Kidney epithelial cell (primary cell): ENCODE measurements at regions not wholly inside any gene's neighbourhood (a gene's known extent, or its start where the extent isn't known, plus 50 kb on each side); places are given as distances from the start of the nearest gene placed in this dataset.

Experiments
- DNase-seq: peaks from one replicate; pipeline ENCODE4 v3.0.0-alpha.2; 2010; ENCODE audit warnings: low read depth
- H3K27me3 ChIP-seq: 2 replicates; pipeline ENCODE4 v1.6.0; 2011; ENCODE audit warnings: low read length; ENCODE audit not compliant: control insufficient read depth, insufficient read depth
- H3K36me3 ChIP-seq: 2 replicates; pipeline ENCODE4 v1.5.1; 2011; ENCODE audit warnings: low read length; ENCODE audit not compliant: control insufficient read depth, insufficient read depth
- H3K4me3 ChIP-seq: 2 replicates; pipeline ENCODE4 v1.5.1; 2011; ENCODE audit warnings: low read depth, mild to moderate bottlenecking, control low read depth, low read length
- TF ChIP-seq, protein P1 (sequence below): IDR thresholded peaks from 2 replicates; pipeline ENCODE4 v1.5.1; 2011; ENCODE audit warnings: mild to moderate bottlenecking, moderate library complexity, low read length, control low read depth, inconsistent platforms; ENCODE audit not compliant: insufficient read depth, poor library complexity, severe bottlenecking

- no peak for DNase-seq
- Histone ChIP-seq H3K36me3 (no peaks in the 10 kb centered on the region), H3K27me3 (no peaks in the 10 kb centered on the region), H3K4me3 (no peak overlapping the region)
- TF ChIP-seq, protein P1, sequence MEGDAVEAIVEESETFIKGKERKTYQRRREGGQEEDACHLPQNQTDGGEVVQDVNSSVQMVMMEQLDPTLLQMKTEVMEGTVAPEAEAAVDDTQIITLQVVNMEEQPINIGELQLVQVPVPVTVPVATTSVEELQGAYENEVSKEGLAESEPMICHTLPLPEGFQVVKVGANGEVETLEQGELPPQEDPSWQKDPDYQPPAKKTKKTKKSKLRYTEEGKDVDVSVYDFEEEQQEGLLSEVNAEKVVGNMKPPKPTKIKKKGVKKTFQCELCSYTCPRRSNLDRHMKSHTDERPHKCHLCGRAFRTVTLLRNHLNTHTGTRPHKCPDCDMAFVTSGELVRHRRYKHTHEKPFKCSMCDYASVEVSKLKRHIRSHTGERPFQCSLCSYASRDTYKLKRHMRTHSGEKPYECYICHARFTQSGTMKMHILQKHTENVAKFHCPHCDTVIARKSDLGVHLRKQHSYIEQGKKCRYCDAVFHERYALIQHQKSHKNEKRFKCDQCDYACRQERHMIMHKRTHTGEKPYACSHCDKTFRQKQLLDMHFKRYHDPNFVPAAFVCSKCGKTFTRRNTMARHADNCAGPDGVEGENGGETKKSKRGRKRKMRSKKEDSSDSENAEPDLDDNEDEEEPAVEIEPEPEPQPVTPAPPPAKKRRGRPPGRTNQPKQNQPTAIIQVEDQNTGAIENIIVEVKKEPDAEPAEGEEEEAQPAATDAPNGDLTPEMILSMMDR, result no peak
Observed at GRCh38 chr13:91168386-91168711, 179.1 kb upstream of the MIR17HG start.

DNA sequence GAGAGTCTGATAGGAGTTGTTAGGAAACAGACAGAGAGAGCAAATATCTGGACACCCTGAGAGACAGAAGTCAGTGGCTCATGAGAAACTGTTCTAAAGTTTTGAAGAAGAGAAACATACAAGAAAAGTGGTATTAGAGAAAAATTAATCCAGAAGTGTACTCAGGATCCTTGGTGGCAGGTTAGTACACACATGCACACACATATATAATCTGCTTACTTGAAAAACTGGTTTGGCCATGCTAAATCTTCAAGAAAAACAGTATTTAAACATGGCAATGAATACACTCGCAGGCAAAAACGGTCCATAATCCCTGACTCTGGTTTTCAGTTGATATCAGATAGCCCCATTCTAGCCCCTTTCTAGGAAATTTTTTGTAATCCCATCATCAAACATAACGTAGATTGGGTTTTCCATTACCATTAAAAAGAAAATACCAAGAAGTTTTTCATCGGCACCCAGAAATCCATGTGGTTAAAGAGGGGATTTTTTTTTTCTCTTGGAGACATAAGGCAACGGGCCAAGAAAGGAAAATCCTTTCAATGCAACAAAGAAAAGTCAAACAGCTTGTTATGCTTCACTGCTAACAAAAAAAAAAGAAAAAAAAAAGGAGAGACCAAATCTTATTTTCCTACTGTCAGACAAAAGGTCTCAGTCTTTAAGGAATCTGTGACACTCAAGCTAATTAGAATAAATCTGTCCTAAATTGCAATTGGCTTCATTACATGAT, 178.0 kb upstream of the MIR17HG start:
- no peak overlapping the region for H3K4me3 ChIP-seq

DNA sequence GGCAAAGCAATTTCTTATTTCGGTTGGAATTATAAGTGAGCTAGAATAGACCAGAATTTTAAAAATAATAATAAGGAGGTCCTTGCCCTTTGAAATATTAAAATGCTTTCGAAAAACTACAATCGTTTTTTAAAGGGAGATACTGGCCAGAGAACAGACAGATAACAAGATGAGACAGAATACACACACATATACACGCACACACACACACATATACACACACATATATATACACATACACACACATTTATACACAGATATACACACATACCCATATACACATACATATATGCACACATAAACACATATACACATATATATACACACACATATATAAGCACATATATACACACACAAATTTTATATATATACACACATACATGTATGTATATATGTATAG, 175.3 kb upstream of the MIR17HG start:
- TF ChIP-seq, protein P1, result no peak
- Histone ChIP-seq H3K27me3 (no peaks in the 10 kb centered on the region), H3K36me3 (no peaks in the 10 kb centered on the region), H3K4me3 (no peak overlapping the region)
- no peak for DNase-seq

More for the DNA sequence above, 178.0 kb upstream of the MIR17HG start:
- Histone ChIP-seq H3K36me3 (no peaks in the 10 kb centered on the region), H3K27me3 (no peaks in the 10 kb centered on the region)
- TF ChIP-seq, protein P1, result no peak
- no peak for DNase-seq

DNA sequence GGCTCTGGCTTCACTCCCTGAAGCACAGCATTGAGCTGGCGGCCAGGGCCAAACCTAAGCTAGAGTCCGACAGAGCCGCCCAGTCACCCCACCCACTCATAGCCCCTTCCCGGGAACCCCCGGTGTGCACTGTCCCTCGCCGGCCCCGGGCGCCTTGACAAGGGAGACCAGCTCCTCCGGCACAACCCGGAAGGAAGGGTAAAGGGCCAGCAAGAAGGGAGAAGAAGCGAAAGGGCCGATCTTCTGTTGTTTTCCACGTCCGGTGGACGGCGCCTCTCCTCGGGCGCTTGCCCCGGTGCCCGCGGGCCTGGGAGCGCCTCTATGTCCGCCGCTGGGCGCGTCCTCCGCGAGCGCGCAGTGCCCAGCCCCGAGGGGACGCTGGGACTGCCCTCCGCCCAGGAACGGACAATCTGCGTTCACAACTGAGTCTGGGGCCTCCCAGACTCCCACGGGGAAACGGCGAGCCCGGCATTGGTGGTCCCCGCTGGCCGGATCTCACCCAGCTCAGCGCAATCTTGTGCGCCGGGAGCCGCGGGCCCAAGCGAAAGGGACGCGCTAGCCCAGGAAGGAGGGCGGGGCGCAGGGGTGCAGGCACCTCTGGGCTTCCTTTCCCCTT, 172.5 kb upstream of the MIR17HG start:
- no peak for DNase-seq
- H3K27me3 ChIP-seq, result no peaks in the 10 kb centered on the region
- peak overlapping the region; percentile 53 for H3K4me3 ChIP-seq
- TF ChIP-seq, protein P1, result no peak
- no peaks in the 10 kb centered on the region for H3K36me3 ChIP-seq

DNA sequence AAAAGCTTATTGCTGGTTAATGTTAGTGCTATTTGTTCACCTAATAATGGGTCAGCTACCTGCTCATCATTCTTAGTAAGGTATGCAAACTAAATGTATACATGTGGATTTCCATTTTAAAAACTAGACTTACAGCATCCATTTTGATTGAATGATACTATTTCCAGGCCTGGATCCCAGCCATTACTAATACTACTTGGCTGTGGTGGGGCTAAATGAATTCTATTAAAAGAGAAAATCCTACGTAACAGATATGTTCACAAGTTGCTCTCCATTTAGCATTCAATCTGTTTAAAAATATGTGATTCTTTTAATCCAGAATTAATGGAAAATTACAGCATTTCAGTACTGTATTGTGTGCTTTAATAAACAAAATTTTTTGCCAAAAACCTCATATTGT, 169.4 kb upstream of the MIR17HG start:
- Histone ChIP-seq H3K36me3 (no peaks in the 10 kb centered on the region), H3K27me3 (no peaks in the 10 kb centered on the region), H3K4me3 (no peak overlapping the region)
- TF ChIP-seq, protein P1, result no peak
- DNase-seq, result no peak

- DNase-seq, result no peak
- no peaks in the 10 kb centered on the region for H3K27me3 ChIP-seq
- TF ChIP-seq, protein P1, result no peak
Observed at GRCh38 chr13:91181892-91182291, 165.6 kb upstream of the MIR17HG start.

More at GRCh38 chr13:91181892-91182291, 165.6 kb upstream of the MIR17HG start:
- H3K4me3 ChIP-seq, result no peak overlapping the region
- no peaks in the 10 kb centered on the region for H3K36me3 ChIP-seq
